Adrenal gland (tissue), 5 donors: ENCODE measurements at regions not wholly inside any gene's neighbourhood (a gene's known extent, or its start where the extent isn't known, plus 50 kb on each side); places are given as distances from the start of the nearest gene placed in this dataset.

Experiments
- CTCF ChIP-seq, 6 experiments: fragments of 450-650 bp in 4 of 6; fragments of 200-600 bp in 2 of 6; sonication (generic) in 1 of 6; IDR thresholded peaks; 1 replicate in 5 of 6; 2 replicates in 1 of 6; pipeline versions ENCODE4 v1.5.1 to v1.8.0; 2016 to 2021; ENCODE audit warnings: antibody characterized with exemption in 6 of 6, mild to moderate bottlenecking in 2 of 6, moderate library complexity in 1 of 6
- POLR2A ChIP-seq, 2 donors: fragments of 450-650 bp; IDR thresholded peaks; one replicate each; pipeline ENCODE4 v1.6.1; 2017; ENCODE audit warnings: antibody characterized with exemption in 2 of 2, mild to moderate bottlenecking in 2 of 2, moderate library complexity in 1 of 2
- donor health status: DM: no; HTN: no; CAD: no.

GRCh38 chr3:106931904-106932303 is 445.3 kb upstream of the CCDC54 start:
- TF ChIP-seq CTCF (IDR thresholded peaks at IDR 0.05) (no peak), POLR2A (IDR thresholded peaks at IDR 0.05) (no peak)
